Heart right ventricle (tissue), 16 donors: ENCODE measurements at regions not wholly inside any gene's neighbourhood (a gene's known extent, or its start where the extent isn't known, plus 50 kb on each side); places are given as distances from the start of the nearest gene placed in this dataset.

ENCODE experiments used
- ATAC-seq, 8 donors: fragments of 200-7000 bp; cut with Tn5 transposase; one replicate each; pipeline ENCODE4 v1.9.1; 2020; ENCODE audit warnings: mild to moderate bottlenecking in 8 of 8, moderate library complexity in 8 of 8, moderate number of reproducible peaks in 1 of 8
- DNase-seq, 2 donors: peaks; one replicate each; pipeline ENCODE4 v3.0.0-alpha.2; 2020
- H3K27ac ChIP-seq, 10 donors: fragments of 200-600 bp; sonication (generic) in 2 of 10; one replicate each; pipeline versions ENCODE4 v1.5.0 to v1.8.0; 2020 to 2022; ENCODE audit warnings: mild to moderate bottlenecking in 3 of 10
- H3K27me3 ChIP-seq, 7 donors: fragments of 200-600 bp; one replicate each; pipeline ENCODE4 v1.8.0; 2021 to 2022; ENCODE audit warnings: mild to moderate bottlenecking in 2 of 7
- H3K36me3 ChIP-seq, 9 donors: fragments of 200-600 bp; sonication (generic) in 1 of 9; one replicate each; pipeline versions ENCODE4 v1.5.0 to v1.8.0; 2020 to 2022; ENCODE audit warnings: mild to moderate bottlenecking in 2 of 9
- H3K4me1 ChIP-seq, 9 donors: fragments of 200-600 bp; sonication (generic) in 1 of 9; one replicate each; pipeline versions ENCODE4 v1.5.0 to v1.8.0; 2020 to 2022; ENCODE audit warnings: mild to moderate bottlenecking in 4 of 9
- H3K4me3 ChIP-seq, 10 donors: fragments of 200-600 bp; sonication (generic) in 2 of 10; one replicate each; pipeline versions ENCODE4 v1.5.0 to v1.8.0; 2020 to 2022; ENCODE audit warnings: mild to moderate bottlenecking in 7 of 10, moderate library complexity in 2 of 10
- H3K9me3 ChIP-seq, 11 donors: fragments of 200-600 bp in 10 of 11; sonication (generic) in 2 of 11; one replicate each; pipeline versions ENCODE4 v1.5.0 to v1.8.0; 2013 to 2022; ENCODE audit warnings: mild to moderate bottlenecking in 2 of 11, control low read depth in 1 of 11, moderate library complexity in 1 of 11
- WGBS, 2 donors: extraction: QIAGEN DNeasy Blood & Tissue Kit; methylation state at CpG; one replicate each; pipeline ENCODE4 v1.1.7; 2013; ENCODE audit warnings: inconsistent platforms in 1 of 2; 5-methylcytosine and 5-hydroxymethylcytosine counted together
- intact Hi-C, 10 donors: fragments of 100-400 bp; cut with DNase I; formaldehyde crosslinking; loops; one replicate each; pipeline versions ENCODE4 v1.11.1 to v1.14.2; 2022
- TF ChIP-seq, protein P1 (sequence below), 9 donors: fragments of 200-600 bp; sonication (generic) in 2 of 9; IDR thresholded peaks; one replicate each; pipeline versions ENCODE4 v1.5.0 to v1.8.0; 2021 to 2022; ENCODE audit warnings: antibody characterized with exemption in 9 of 9, mild to moderate bottlenecking in 5 of 9, moderate library complexity in 1 of 9
- donor health status: Arrhythmogenic right ventricular cardiomyopathy.
- donor health status: ischemic (EF 13 %, LVEDD 7.1; RV severe dilation, severe dysfunction).
- donor health status: healthy with polysubstance abuse.
- donor health status: DM: no; HTN: yes; CAD: no.
- donor health status: DM: no; HTN: no; CAD: no.
- donor health status: ischemic (EF 25% LVEDD 6.9; RV normal size, moderate dysfunction).
- donor health status: ischemic (EF 25% LVEDD 5.7; RV mildly dilated, moderate dysfunction).
- donor health status: healthy.
- donor health status: DM: yes; HTN: yes; CAD: no.
- donor health status: Ischemic cardiomyopathy.
- donor health status: ischemic (EF 35%, LVEDD 5.7; RV mildly dilated, moderate dysfunction).
- donor health status: nonischemic (EF 11% LVEDD 7.7; RV severe dilation, severe dysfunction).
- donor health status: DM: yes; HTN: yes; CAD: no.
- donor health status: PGD.
- donor health status: ischemic (EF 29% LVEDD 5.4; RV normal size, mild dysfunction).
- donor health status: nonischemic (EF 23%, LVEDD 6.1; RV moderate dilation, normal function).

DNA sequence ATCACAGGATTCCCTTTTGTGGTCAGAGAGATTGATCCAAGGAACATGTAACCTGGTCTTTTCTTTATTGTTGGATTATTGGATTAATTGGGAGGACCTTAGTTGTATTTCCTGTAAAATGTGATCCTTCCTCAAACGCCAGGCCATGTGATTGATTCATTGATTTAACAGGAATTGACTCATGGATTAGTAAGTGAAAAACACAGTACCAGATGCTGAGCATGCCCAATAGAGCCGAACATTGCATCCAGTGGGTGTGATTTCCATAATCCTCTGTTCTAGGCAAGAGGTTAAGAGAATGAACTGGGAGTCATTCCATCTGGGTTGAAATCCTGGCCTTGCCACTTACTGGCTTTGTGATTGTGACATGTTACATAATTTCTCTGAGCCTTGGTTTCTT is 522.3 kb downstream of the MAT2B start:
- ATAC-seq: no peak
- Histone ChIP-seq H3K4me1 (no peaks in the 10 kb centered on the region), H3K36me3 (no peaks in the 10 kb centered on the region), H3K9me3 (peaks cover 0 to 4% (median 0%) of the 10 kb centered on the region in 11 donors), H3K27me3 (no peaks in the 10 kb centered on the region), H3K4me3 (no peak overlapping the region), H3K27ac (no peak overlapping the region)
- DNase-seq: no peak
- TF ChIP-seq, protein P1, sequence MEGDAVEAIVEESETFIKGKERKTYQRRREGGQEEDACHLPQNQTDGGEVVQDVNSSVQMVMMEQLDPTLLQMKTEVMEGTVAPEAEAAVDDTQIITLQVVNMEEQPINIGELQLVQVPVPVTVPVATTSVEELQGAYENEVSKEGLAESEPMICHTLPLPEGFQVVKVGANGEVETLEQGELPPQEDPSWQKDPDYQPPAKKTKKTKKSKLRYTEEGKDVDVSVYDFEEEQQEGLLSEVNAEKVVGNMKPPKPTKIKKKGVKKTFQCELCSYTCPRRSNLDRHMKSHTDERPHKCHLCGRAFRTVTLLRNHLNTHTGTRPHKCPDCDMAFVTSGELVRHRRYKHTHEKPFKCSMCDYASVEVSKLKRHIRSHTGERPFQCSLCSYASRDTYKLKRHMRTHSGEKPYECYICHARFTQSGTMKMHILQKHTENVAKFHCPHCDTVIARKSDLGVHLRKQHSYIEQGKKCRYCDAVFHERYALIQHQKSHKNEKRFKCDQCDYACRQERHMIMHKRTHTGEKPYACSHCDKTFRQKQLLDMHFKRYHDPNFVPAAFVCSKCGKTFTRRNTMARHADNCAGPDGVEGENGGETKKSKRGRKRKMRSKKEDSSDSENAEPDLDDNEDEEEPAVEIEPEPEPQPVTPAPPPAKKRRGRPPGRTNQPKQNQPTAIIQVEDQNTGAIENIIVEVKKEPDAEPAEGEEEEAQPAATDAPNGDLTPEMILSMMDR (IDR thresholded peaks at IDR 0.05): no peak
- WGBS, 2 donors: 65 to 85% methylated on average over 2 of the region's 2 CpGs
- intact Hi-C loops: no loop called here

DNA sequence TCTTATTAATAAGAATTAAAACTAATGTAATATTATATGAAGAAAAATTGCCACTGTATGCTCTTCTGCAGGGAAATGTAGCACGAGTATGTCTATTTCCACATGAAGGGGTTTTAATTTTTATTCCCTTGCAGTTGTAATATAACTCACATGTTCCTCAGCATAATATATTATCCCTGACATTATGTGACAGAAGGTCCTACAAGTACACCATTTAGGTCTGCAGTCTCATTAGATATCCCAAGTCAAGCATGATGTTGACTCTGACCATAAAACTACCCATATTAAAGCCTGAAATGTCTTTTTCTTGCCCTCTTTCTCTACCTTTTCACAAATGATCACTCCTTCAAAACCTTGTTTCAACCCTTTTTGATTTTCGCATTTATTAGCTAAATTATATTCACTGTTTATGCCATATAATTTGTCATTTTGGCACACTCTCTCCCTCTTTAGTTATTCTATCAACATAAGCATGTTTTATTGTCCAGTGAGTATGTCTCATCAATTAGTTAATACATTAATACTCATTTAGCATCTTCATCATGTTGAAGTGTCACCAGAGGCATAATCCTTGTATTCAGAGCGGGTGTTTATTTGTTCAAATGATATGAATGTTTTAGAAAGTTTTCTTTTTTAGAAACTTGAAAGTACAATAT is 532.8 kb downstream of the MAT2B start:
- H3K36me3 ChIP-seq: no peaks in the 10 kb centered on the region
- H3K4me1 ChIP-seq: no peaks in the 10 kb centered on the region
- no peak overlapping the region for H3K27ac ChIP-seq
- intact Hi-C loops: no loop called here
- ATAC-seq: no peak
- no peak for DNase-seq
- no peak overlapping the region for H3K4me3 ChIP-seq
- H3K27me3 ChIP-seq: no peaks in the 10 kb centered on the region
- TF ChIP-seq, protein P1 (IDR thresholded peaks at IDR 0.05): no peak
- 84 to 88% methylated on average over 3 of the region's 3 CpGs for WGBS, 2 donors
- H3K9me3 ChIP-seq: no peaks in the 10 kb centered on the region

DNA sequence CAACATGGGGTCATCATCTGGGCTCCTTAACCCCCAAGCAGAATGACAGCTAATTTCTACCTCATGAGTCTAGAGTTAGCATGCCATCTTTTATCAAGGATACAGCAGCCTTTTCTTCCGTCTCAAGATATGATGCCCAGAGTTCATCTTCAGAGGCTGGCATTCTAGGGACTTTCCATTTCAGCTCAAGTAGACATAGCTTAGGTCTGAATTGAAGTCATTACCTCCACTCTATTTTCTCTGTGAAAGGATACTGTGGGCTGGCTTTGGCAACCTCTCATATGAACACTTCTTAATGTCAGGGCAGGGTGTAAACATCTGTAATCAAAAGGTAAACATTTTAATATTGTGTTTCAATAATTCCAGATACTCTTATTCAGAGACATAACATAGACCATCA is 535.7 kb downstream of the MAT2B start:
- Histone ChIP-seq H3K36me3 (no peaks in the 10 kb centered on the region), H3K27me3 (no peaks in the 10 kb centered on the region), H3K4me1 (no peaks in the 10 kb centered on the region), H3K4me3 (no peak overlapping the region), H3K27ac (no peak overlapping the region), H3K9me3 (no peaks in the 10 kb centered on the region)
- no peak for DNase-seq
- WGBS, 2 donors: 83 to 88% methylated on average over 1 of the region's 1 CpG
- TF ChIP-seq, protein P1 (IDR thresholded peaks at IDR 0.05): no peak
- intact Hi-C loops: no loop called here
- ATAC-seq: no peak

DNA sequence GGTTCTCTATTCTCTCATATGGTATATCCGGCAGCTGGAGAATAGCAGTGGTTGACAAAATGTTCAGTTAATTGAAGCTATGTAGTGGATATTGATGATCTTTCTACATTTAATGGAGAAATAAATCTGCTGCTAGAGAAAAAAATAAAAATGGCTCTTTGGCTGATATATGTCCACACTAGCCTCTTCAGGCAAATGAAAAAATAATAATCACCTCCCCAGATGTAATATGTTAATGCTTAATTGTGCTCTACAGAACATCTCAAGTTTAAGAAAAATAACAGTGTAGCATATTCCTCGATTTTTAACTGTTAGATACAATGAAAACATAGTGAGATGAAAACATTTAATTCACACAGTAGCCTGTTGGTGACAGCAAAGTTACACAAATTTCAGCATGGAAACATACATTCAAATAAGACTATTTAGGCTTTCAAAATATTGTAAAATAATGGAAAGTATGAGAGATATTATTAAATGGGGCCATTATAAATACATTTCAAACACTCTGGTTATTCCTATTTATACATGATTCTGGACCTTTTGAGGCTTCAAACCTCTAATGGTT is 543.0 kb downstream of the MAT2B start:
- DNase-seq (no peak), ATAC-seq (no peak)
- H3K4me1 ChIP-seq: no peaks in the 10 kb centered on the region
- H3K36me3 ChIP-seq: no peaks in the 10 kb centered on the region
- H3K4me3 ChIP-seq: no peak overlapping the region
- no peak overlapping the region for H3K27ac ChIP-seq
- intact Hi-C loops: no loop called here
- H3K27me3 ChIP-seq: no peaks in the 10 kb centered on the region
- no peaks in the 10 kb centered on the region for H3K9me3 ChIP-seq
- TF ChIP-seq, protein P1 (IDR thresholded peaks at IDR 0.05): peak in 6 of 9 donors; percentile 11 to 49 (median 38)
- WGBS, 2 donors: 68 to 75% methylated on average over 2 of the region's 2 CpGs
